Mesenchymal stem cell (in vitro differentiated cells and primary cell): ENCODE measurements at regions not wholly inside any gene's neighbourhood (a gene's known extent, or its start where the extent isn't known, plus 50 kb on each side); places are given as distances from the start of the nearest gene placed in this dataset.
A peak's percentile ranks its signal among the peaks of the same experiment; 100 is the strongest.

Experiments
- DNase-seq: peaks from one replicate; pipeline ENCODE4 v3.0.0-alpha.2; 2013
- H2AFZ ChIP-seq: one replicate; pipeline ENCODE4 v1.6.1; 2013; ENCODE audit warnings: low read depth, mild to moderate bottlenecking, control low read depth, inconsistent platforms, low read length, moderate library complexity
- H2AK5ac ChIP-seq: 2 replicates; pipeline ENCODE4 v1.6.1; 2013; ENCODE audit warnings: low read length, moderate library complexity, mild to moderate bottlenecking, inconsistent platforms; ENCODE audit not compliant: severe bottlenecking
- H2BK120ac ChIP-seq: one replicate; pipeline ENCODE4 v1.6.1; 2013; ENCODE audit warnings: low read depth, mild to moderate bottlenecking, inconsistent platforms, low read length, moderate library complexity
- H2BK12ac ChIP-seq, 2 experiments: one replicate each; pipeline ENCODE4 v1.6.1; 2013; ENCODE audit warnings: inconsistent platforms in 2 of 2, low read length in 2 of 2, mild to moderate bottlenecking in 2 of 2, moderate library complexity in 2 of 2, control low read depth in 1 of 2
- H2BK15ac ChIP-seq: one replicate; pipeline ENCODE4 v1.6.1; 2013; ENCODE audit warnings: mild to moderate bottlenecking, low read depth, inconsistent platforms; ENCODE audit not compliant: poor library complexity, severe bottlenecking
- H2BK5ac ChIP-seq: 2 replicates; pipeline ENCODE4 v1.6.1; 2013; ENCODE audit warnings: low read depth, mild to moderate bottlenecking, low read length, control low read depth, inconsistent platforms; ENCODE audit not compliant: poor library complexity, severe bottlenecking
- H3K14ac ChIP-seq, 2 experiments: one replicate each; pipeline ENCODE4 v1.6.1; 2013; ENCODE audit warnings: inconsistent platforms in 2 of 2, low read length in 2 of 2, control low read depth in 1 of 2, mild to moderate bottlenecking in 1 of 2, moderate library complexity in 1 of 2
- H3K18ac ChIP-seq, 2 experiments: one replicate each; pipeline ENCODE4 v1.6.1; 2013; ENCODE audit warnings: inconsistent platforms in 2 of 2, low read length in 2 of 2, control low read depth in 1 of 2, low read depth in 1 of 2, mild to moderate bottlenecking in 1 of 2
- H3K23ac ChIP-seq, 2 experiments: one replicate each; pipeline ENCODE4 v1.6.1; 2013; ENCODE audit warnings: inconsistent platforms in 2 of 2, low read length in 2 of 2, mild to moderate bottlenecking in 2 of 2, moderate library complexity in 2 of 2, control low read depth in 1 of 2
- H3K27ac ChIP-seq: 2 replicates; pipeline ENCODE4 v1.5.1; 2013; ENCODE audit warnings: mild to moderate bottlenecking, moderate library complexity, low read length, control low read depth, inconsistent platforms; ENCODE audit not compliant: poor library complexity, severe bottlenecking
- H3K27me3 ChIP-seq, 2 experiments: 2 replicates each; pipeline versions ENCODE4 v1.6.1 to v1.7.0; 2013; ENCODE audit warnings: low read length in 2 of 2, mild to moderate bottlenecking in 2 of 2, moderate library complexity in 2 of 2, control low read depth in 1 of 2, inconsistent platforms in 1 of 2; ENCODE audit not compliant: control insufficient read depth in 1 of 2, insufficient read depth in 1 of 2
- H3K36me3 ChIP-seq, 2 experiments: 2 replicates each; pipeline versions ENCODE4 v1.6.1 to v1.7.0; 2013; ENCODE audit warnings: low read length in 2 of 2, control low read depth in 1 of 2, inconsistent platforms in 1 of 2, low read depth in 1 of 2, mild to moderate bottlenecking in 1 of 2; ENCODE audit not compliant: insufficient read depth in 2 of 2, control insufficient read depth in 1 of 2
- H3K4ac ChIP-seq, 2 experiments: one replicate each; pipeline ENCODE4 v1.6.1; 2013; ENCODE audit warnings: inconsistent platforms in 2 of 2, low read length in 2 of 2, mild to moderate bottlenecking in 2 of 2, moderate library complexity in 2 of 2, control low read depth in 1 of 2, low read depth in 1 of 2
- H3K4me1 ChIP-seq: 2 replicates; pipeline ENCODE4 v1.6.1; 2013; ENCODE audit warnings: low read depth, low read length, control low read depth; ENCODE audit not compliant: control insufficient read depth, insufficient read depth
- H3K4me2 ChIP-seq: 2 replicates; pipeline ENCODE4 v1.6.1; 2013; ENCODE audit warnings: low read length, mild to moderate bottlenecking, inconsistent platforms; ENCODE audit not compliant: poor library complexity, severe bottlenecking
- H3K4me3 ChIP-seq, 2 experiments: 2 replicates each; pipeline versions ENCODE4 v1.5.1 to v1.7.0; 2013; ENCODE audit warnings: low read length in 2 of 2, mild to moderate bottlenecking in 2 of 2, control low read depth in 1 of 2, low read depth in 1 of 2; ENCODE audit not compliant: insufficient read depth in 1 of 2
- H3K79me1 ChIP-seq: replicated peaks from 2 replicates; pipeline ENCODE4 v1.6.1; 2013; ENCODE audit warnings: mild to moderate bottlenecking, control low read depth, low read length, inconsistent platforms; ENCODE audit not compliant: poor library complexity, severe bottlenecking
- H3K9ac ChIP-seq: 2 replicates; pipeline ENCODE4 v1.7.0; 2013; ENCODE audit warnings: mild to moderate bottlenecking, low read length, moderate library complexity
- H3K9me3 ChIP-seq: 2 replicates; pipeline ENCODE4 v1.7.0; 2013; ENCODE audit warnings: mild to moderate bottlenecking, low read length; ENCODE audit not compliant: control insufficient read depth
- H4K8ac ChIP-seq: one replicate; pipeline ENCODE4 v1.6.1; 2013; ENCODE audit warnings: inconsistent platforms, mild to moderate bottlenecking, low read length, moderate library complexity
- H4K91ac ChIP-seq: one replicate; pipeline ENCODE4 v1.6.1; 2013; ENCODE audit warnings: mild to moderate bottlenecking, low read length, inconsistent platforms
- WGBS: methylation state at CpG from one replicate; pipeline ENCODE4 v1.1.7; 2013; ENCODE audit warnings: mixed read lengths; 5-methylcytosine and 5-hydroxymethylcytosine counted together

DNA sequence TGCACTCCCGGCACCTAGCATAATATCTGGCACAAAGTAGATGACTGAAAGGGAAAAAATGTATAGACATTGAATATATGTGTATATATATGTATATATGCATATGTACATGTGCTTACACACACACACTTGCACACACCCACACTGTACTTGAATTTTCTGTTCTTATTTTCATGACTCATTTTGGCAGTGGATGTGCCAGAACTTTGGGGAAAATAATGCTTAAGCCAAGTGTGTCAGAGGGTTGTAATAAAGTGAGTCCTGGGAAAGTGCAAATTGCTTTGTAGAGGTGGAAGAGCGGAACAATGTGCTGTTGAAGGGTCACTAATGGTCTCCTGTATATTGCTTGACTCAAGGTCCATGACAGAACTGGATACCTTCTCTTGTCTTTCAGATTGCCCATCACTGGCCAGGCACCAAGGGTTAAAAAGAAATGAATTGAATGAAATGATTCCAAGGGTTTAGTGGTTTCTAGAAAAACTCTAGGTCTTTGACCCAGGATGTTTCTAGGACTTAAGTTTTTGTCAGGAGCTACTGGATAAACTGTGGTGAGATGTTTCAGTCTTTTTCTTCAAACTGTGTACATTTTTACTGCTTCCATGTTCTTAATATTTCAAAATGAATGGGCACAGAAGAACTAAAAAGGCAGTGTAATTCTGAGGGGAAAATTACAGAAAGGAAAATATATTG is 129.9 kb upstream of the MOCS2 start:
- 100% methylated on average over 1 of the region's 2 CpGs for WGBS
- no peaks in the 10 kb centered on the region for H3K27me3 ChIP-seq
- H4K8ac ChIP-seq = no peak overlapping the region
- H3K9ac ChIP-seq = no peak overlapping the region
- H3K27ac ChIP-seq = no peak overlapping the region
- H2AK5ac ChIP-seq = no peak overlapping the region
- no peak for DNase-seq
- no peak overlapping the region for H2BK5ac ChIP-seq
- no peak overlapping the region for H4K91ac ChIP-seq
- no peak overlapping the region for H3K4me3 ChIP-seq
- no peaks in the 10 kb centered on the region for H3K36me3 ChIP-seq
- no peak overlapping the region for H3K23ac ChIP-seq
- no peaks in the 10 kb centered on the region for H3K9me3 ChIP-seq
- H2BK15ac ChIP-seq = no peak overlapping the region
- no peaks in the 10 kb centered on the region for H3K79me1 ChIP-seq
- H3K4me2 ChIP-seq = no peak overlapping the region
- H3K4ac ChIP-seq = no peak overlapping the region
- H3K14ac ChIP-seq = no peak overlapping the region
- H3K4me1 ChIP-seq = no peaks in the 10 kb centered on the region
- H2AFZ ChIP-seq = no peak overlapping the region
- no peak overlapping the region for H2BK12ac ChIP-seq
- H2BK120ac ChIP-seq = no peak overlapping the region
- H3K18ac ChIP-seq = peak overlapping the region in 1 of 2 experiments; percentile 18

DNA sequence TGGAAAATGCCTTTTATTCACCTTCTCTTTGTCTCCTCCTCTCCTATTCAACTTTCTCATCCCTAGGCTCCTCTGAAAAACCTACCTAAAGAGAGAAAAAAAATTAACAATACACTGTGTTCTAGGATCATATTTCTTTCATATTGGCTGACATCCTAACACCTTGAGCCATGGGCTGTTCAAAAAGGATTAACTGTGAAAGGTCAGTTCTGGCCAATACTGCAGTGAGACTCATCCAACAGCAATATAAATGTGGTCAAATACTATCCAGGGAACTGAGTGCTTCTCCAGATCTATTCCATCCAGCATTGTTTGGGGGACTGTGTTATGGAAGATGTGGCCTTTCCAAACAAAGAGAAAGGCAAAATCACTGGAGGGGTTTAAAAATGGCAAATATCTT is 131.1 kb upstream of the MOCS2 start:
- Histone ChIP-seq H3K79me1 (no peaks in the 10 kb centered on the region), H3K27ac (no peak overlapping the region), H3K4me2 (no peak overlapping the region), H3K18ac (no peak overlapping the region), H3K23ac (no peak overlapping the region), H4K91ac (no peak overlapping the region), H3K4ac (no peak overlapping the region), H3K14ac (no peak overlapping the region), H3K36me3 (no peaks in the 10 kb centered on the region), H3K9me3 (no peaks in the 10 kb centered on the region), H3K27me3 (no peaks in the 10 kb centered on the region), H2BK12ac (no peak overlapping the region), H2AFZ (no peak overlapping the region), H2AK5ac (no peak overlapping the region), H4K8ac (no peak overlapping the region), H2BK120ac (no peak overlapping the region), H3K9ac (no peak overlapping the region), H3K4me1 (peaks cover 2% of the 10 kb centered on the region), H2BK5ac (no peak overlapping the region), H3K4me3 (no peak overlapping the region), H2BK15ac (no peak overlapping the region)
- DNase-seq = no peak

DNA sequence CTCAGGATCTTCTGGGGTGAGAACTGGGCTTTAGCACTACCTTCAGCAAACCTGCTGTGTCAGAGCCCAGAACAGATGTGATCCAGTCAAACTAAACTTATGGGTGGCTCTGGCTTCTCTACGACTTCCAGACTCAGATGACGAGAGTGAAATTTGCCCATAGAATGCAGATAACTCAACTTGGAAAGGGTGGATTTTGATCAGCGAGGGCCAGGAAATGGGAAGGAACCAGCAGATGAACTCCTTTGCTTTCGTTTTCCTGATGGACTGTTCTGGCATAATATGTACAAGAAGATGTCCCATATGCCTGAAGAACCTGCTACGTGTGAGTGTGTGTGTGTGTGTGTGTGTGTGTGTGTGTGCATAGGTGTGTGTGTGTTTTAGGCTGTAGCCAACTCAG is 132.0 kb upstream of the MOCS2 start:
- H3K27ac ChIP-seq = no peak overlapping the region
- H3K18ac ChIP-seq = no peak overlapping the region
- 95% methylated on average over 4 of the region's 5 CpGs for WGBS
- H3K27me3 ChIP-seq = no peaks in the 10 kb centered on the region
- H3K4me1 ChIP-seq = peaks cover 2% of the 10 kb centered on the region
- no peak overlapping the region for H3K23ac ChIP-seq
- H2BK15ac ChIP-seq = no peak overlapping the region
- H2BK5ac ChIP-seq = no peak overlapping the region
- no peak overlapping the region for H4K8ac ChIP-seq
- no peak overlapping the region for H2BK12ac ChIP-seq
- no peak overlapping the region for H2AK5ac ChIP-seq
- H3K36me3 ChIP-seq = no peaks in the 10 kb centered on the region
- H2BK120ac ChIP-seq = no peak overlapping the region
- no peaks in the 10 kb centered on the region for H3K79me1 ChIP-seq
- no peak overlapping the region for H4K91ac ChIP-seq
- no peak overlapping the region for H3K14ac ChIP-seq
- no peak overlapping the region for H3K4me2 ChIP-seq
- no peak overlapping the region for H3K4me3 ChIP-seq
- no peak overlapping the region for H2AFZ ChIP-seq
- DNase-seq = no peak
- no peaks in the 10 kb centered on the region for H3K9me3 ChIP-seq
- H3K4ac ChIP-seq = no peak overlapping the region
- H3K9ac ChIP-seq = no peak overlapping the region

DNA sequence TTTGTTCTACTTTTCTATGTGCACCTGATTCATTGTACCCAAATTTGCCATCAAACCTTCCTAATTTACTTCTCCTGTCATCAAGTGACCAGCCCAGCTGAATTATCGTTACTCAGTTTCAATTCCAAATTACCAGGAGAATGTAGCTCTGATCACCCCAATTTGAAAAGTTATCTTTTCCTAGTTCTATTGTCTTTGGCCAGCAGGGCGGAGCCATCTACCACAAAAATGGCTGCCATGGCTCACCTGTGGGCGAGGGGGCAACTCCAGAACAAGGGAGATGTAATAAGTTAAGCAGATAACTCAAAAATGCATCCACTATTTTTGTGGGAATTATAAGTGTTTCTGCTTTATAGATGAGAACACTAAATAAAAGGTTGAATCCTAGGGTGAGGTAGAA is 133.8 kb upstream of the MOCS2 start:
- Histone ChIP-seq H3K4ac (no peak overlapping the region), H3K18ac (no peak overlapping the region), H2BK12ac (no peak overlapping the region), H2BK15ac (no peak overlapping the region), H2AK5ac (no peak overlapping the region), H4K91ac (no peak overlapping the region), H3K9me3 (no peaks in the 10 kb centered on the region), H3K4me3 (no peak overlapping the region), H3K4me1 (peaks cover 2% of the 10 kb centered on the region), H3K79me1 (no peaks in the 10 kb centered on the region), H3K9ac (no peak overlapping the region), H3K36me3 (no peaks in the 10 kb centered on the region), H2AFZ (no peak overlapping the region), H3K23ac (no peak overlapping the region), H3K27ac (no peak overlapping the region), H2BK120ac (no peak overlapping the region), H3K27me3 (no peaks in the 10 kb centered on the region), H3K4me2 (no peak overlapping the region), H2BK5ac (no peak overlapping the region), H4K8ac (no peak overlapping the region), H3K14ac (no peak overlapping the region)
- 67% methylated on average over 3 of the region's 3 CpGs for WGBS
- no peak for DNase-seq
